NCI-H345 treated with DMSO at 0.1 percent for 48 hours (cell line): ENCODE measurements at regions not wholly inside any gene's neighbourhood (a gene's known extent, or its start where the extent isn't known, plus 50 kb on each side); places are given as distances from the start of the nearest gene placed in this dataset.

Experiments used
- DNase-seq: peaks from one replicate; lab custom pipeline; 2025; ENCODE audit not compliant: unreplicated experiment; lab: John Stamatoyannopoulos, UW

DNA sequence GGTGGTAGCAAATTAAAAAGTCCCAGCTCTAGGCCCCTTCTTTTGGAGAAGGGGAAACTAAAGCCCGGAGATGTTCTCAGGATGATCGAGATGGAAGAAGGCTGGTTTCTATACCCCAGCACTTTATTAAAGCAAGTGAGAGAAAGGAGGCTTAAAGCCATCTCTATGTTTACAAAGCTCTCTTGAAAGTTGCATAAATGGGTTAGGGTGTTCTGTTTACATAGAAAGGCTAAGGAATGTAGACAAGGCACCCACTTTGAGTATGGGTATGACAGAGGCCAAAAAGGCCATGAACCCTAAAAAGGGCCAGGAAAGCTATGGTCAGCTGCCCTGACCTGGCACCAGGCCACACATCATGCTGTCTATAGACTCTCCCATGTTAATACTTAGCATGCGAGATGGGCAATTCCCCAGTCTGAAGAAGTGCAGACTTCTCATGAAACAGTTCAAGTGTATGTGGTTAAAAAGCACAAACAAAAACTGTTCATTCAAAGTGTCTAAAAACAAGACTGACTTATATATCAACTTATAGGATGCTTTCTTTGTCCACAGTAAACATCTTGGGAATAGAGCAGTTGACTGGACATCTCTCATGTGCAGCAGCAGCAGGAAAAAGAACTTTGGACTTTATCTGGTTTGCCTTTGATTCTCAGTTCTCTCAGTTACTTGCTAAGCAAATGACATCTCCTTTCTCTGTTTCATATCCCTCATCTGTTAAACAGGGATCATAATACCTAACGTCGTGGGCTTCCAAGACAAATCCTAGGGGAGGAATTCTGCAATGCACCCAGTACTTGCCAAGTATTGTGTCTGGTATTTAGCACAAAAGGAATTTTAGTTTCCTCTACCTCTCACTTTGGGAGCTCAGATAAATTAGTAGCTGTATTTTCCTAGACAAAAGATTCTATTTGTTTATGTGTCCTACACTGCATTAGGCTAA, 521.6 kb downstream of the PLPP3 start:
- no peak for DNase-seq

GRCh38 chr1:56056438-56057287, 522.7 kb downstream of the PLPP3 start:
- DNase-seq, result no peak

DNA sequence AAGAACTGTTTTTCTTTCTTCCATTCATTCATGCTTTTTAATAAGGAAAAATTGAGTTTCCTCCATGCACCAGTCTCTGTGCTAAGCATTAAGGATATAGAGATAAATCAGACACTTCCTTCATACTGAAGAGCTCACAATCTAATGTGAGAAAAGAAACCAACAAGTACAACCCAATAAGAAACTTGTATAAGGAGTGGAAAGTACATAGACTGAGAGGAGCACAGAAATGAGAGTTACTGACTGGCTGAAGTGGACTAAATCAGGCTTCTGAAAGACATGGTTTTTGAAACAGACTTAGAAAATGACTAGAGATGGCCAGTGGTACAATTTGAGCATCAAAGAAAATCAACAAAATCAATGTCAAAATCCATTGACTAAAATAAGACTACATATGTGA, 524.4 kb downstream of the PLPP3 start:
- DNase-seq, result no peak

DNA sequence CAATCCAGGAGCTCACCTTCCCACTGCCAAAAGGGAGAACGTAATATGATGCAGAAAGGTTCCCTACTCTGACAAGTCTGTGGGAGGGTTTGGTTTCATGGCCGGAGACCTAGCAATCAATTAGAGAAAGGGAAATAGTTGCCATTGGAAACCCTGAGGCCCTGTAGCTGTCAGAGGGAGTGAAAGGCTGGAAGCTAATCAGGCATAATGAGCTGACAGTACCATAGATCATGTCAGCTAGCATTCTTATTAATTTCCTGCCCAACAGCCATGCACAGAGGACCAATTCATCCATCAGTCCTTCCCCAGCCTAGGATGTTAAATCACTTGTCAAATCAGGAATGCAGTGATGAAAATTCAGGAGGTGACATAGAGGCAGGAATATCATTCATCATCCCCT, 527.3 kb downstream of the PLPP3 start:
- no peak for DNase-seq

GRCh38 chr1:56050911-56051310, 528.5 kb downstream of the PLPP3 start:
- DNase-seq, result no peak

DNA sequence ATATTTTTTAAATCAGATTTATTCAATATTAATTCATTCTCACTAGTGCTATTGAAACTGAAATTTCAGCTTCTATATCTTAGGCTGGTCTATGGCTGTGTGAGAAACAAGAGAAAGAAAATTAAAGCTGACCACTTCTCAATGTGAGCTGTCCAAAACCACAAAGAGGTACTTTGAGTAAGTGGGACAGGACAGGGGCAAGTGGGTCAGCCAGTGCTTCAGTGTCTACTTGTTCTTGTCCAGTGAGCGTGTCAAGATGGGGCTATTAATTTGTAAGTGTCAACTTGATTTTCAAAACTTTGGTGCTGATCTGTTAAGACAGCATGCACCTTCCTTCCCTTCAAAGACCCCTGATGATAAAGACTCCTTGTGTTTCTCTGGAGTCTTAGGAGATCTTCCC, 533.9 kb downstream of the PLPP3 start:
- no peak for DNase-seq

GRCh38 chr1:56045062-56045461, 534.3 kb downstream of the PLPP3 start:
- no peak for DNase-seq

- no peak for DNase-seq
Measured at GRCh38 chr1:56036479-56036878, 542.9 kb downstream of the PLPP3 start.

DNA sequence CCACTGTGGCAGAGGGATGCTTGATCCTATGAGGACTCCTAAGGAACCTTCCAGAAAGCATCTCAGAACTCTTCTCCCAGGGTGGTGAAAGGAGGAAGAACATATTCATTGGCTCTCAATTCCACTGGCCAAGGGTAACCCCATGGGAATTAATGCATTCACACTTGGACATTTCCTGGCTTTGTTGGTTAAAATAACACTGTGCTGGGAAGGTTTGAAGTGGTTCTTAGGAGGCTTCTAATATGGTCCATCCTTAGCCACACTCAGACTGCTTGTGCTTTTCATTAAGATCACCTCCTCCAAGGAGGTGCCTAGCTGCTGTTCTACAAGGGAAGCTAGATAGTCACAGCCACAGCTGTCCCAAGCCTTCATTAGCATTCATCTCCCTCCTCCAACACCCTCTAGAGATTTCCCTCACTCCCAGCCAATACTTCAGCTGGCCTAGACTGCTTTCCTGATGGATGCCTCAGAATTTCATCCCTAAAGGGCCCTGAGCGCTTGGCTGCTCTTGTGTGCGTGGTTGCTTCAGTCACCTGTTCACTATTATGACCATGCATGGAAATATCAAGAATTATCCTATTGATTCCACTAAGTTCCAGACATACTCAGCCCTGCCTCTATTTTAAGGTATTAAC, 544.4 kb downstream of the PLPP3 start:
- DNase-seq, result no peak

- no peak for DNase-seq
Measured at GRCh38 chr1:56034222-56034621, 545.1 kb downstream of the PLPP3 start.

GRCh38 chr1:56033321-56034037, 545.9 kb downstream of the PLPP3 start:
- no peak for DNase-seq

DNA sequence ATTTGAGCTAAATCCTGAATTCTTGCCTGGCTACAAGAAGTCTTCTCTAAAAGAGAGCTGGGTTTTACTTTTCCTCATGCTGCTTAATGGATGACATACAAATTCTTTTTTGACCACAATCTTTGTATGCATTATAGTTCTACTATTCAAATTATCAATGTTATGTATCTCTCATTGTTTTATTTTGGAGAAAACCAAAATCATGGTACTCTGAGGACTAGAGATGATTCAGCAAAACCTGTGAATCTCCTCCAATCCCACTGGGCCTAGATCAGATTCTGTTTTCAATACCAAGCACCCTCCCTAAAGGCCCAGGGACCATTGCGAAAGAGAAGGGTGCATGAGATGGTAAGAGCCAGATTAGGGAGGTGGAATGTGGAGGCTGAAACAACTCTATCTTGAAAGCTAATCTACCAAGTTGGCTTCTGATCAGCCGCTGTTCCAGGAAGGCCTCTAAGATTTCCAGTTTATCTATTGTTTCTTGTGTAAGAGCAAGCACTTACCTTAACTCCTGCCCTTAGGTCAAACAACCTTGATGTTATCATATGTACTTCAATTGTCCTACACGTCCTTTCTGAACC, 547.2 kb downstream of the PLPP3 start:
- no peak for DNase-seq

DNA sequence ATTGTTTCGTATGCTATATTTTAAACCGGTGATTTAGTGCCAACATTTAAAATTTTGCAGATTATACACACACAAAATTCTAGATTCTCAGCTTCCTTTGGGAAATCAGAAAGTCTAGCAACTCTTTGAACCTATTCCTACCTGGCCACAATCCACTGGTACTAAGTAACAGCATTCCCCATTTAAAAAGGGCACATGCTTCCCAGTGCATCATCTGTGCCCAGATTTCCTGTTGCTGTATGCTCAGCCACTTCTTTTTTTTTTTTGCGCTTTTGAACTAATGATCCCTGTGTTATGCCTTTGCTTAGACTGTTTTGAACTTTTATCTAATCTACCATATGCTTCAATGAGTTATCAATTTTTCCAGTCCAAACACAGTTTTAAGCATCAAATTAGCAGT, 548.4 kb downstream of the PLPP3 start:
- no peak for DNase-seq

GRCh38 chr1:56029319-56030003, 549.9 kb downstream of the PLPP3 start:
- no peak for DNase-seq

- no peak for DNase-seq
Measured at GRCh38 chr1:56028911-56029310, 550.5 kb downstream of the PLPP3 start.

DNA sequence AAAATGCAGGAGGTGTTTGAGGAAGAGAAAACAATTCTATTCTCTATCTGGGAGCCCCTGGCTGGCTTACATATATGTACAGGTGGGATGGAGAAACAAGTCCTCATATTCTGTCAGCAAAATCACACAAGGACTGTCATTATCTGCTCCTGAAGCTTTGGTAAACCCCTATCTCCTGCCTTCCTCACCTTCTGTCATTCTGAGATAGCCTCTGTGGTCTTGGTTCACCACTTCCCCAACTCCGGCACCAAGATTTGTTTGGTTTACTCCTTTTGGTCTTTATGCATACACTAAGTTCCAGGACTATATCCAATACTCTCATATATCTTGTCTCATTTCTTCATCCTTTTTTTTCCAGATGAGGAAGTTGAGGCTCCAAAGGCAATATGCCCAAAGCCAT, 551.1 kb downstream of the PLPP3 start:
- no peak for DNase-seq

- no peak for DNase-seq
Measured at GRCh38 chr1:56025942-56026341, 553.4 kb downstream of the PLPP3 start.

DNA sequence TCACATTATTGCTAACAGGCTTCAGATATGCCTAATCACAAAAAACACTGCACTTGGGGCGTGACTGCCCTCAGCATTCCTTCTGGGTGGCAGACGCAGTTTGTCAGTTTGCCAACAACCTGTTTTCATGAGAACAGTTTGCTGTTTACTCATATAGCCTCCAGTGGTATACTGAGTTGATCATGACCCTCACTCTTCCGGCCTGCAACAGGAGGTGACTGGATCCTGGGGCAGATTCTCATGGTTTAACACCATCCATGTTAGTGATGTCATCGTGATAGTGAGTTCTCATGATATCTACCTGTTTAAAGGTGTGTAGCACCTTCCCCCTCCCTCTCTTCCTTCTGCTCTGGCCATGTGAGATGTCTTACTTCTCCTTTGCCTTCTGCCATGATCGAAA, 555.2 kb downstream of the PLPP3 start:
- no peak for DNase-seq

DNA sequence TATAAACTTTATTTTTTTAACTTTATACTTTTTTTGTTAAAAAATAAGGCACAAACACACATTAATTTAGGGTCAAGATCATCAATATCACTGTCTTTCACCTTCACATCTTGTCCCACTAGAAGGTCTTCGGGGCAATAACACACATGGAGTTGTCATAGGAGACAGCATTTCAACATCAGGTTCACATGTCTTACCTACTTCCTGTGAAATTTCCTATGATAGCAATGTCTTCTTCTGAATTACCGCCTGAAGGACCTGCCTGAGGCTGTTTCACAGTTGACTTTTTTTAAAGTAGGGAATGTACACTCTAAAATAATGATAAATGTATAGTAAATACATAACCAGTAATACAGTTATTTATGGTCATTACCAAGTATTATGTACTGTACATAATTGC, 559.4 kb downstream of the PLPP3 start:
- DNase-seq, result no peak

GRCh38 chr1:56019472-56019871, 559.9 kb downstream of the PLPP3 start:
- DNase-seq, result no peak
